ENCODE measurements at regions not wholly inside any gene's neighbourhood (a gene's known extent, or its start where the extent isn't known, plus 50 kb on each side); places are given as distances from the start of the nearest gene placed in this dataset.
"Not testable (repeated sequence)": the region's sequence is repeated elsewhere in the genome, so short reads cannot be mapped to it uniquely, and the experiment has no call there.

DNA sequence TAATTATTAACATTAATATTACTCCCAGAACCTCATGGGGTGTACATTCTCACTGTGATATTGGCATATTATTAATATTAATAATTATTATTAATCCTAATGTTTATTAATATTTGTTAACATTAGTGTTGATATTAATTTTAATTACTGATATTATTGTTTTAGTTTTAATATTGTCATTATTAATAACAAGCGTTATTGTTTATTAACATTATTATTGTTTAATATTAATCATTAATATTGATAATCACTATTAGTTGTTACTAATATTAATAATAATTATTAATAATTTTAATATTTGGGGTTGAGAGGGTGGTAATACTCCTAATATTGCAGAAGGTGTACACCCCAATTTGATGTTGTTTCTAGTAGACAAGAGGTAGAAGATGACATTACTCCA is 193.1 kb upstream of the XIRP2 start (continued):
- TF ChIP-seq, protein P1, sequence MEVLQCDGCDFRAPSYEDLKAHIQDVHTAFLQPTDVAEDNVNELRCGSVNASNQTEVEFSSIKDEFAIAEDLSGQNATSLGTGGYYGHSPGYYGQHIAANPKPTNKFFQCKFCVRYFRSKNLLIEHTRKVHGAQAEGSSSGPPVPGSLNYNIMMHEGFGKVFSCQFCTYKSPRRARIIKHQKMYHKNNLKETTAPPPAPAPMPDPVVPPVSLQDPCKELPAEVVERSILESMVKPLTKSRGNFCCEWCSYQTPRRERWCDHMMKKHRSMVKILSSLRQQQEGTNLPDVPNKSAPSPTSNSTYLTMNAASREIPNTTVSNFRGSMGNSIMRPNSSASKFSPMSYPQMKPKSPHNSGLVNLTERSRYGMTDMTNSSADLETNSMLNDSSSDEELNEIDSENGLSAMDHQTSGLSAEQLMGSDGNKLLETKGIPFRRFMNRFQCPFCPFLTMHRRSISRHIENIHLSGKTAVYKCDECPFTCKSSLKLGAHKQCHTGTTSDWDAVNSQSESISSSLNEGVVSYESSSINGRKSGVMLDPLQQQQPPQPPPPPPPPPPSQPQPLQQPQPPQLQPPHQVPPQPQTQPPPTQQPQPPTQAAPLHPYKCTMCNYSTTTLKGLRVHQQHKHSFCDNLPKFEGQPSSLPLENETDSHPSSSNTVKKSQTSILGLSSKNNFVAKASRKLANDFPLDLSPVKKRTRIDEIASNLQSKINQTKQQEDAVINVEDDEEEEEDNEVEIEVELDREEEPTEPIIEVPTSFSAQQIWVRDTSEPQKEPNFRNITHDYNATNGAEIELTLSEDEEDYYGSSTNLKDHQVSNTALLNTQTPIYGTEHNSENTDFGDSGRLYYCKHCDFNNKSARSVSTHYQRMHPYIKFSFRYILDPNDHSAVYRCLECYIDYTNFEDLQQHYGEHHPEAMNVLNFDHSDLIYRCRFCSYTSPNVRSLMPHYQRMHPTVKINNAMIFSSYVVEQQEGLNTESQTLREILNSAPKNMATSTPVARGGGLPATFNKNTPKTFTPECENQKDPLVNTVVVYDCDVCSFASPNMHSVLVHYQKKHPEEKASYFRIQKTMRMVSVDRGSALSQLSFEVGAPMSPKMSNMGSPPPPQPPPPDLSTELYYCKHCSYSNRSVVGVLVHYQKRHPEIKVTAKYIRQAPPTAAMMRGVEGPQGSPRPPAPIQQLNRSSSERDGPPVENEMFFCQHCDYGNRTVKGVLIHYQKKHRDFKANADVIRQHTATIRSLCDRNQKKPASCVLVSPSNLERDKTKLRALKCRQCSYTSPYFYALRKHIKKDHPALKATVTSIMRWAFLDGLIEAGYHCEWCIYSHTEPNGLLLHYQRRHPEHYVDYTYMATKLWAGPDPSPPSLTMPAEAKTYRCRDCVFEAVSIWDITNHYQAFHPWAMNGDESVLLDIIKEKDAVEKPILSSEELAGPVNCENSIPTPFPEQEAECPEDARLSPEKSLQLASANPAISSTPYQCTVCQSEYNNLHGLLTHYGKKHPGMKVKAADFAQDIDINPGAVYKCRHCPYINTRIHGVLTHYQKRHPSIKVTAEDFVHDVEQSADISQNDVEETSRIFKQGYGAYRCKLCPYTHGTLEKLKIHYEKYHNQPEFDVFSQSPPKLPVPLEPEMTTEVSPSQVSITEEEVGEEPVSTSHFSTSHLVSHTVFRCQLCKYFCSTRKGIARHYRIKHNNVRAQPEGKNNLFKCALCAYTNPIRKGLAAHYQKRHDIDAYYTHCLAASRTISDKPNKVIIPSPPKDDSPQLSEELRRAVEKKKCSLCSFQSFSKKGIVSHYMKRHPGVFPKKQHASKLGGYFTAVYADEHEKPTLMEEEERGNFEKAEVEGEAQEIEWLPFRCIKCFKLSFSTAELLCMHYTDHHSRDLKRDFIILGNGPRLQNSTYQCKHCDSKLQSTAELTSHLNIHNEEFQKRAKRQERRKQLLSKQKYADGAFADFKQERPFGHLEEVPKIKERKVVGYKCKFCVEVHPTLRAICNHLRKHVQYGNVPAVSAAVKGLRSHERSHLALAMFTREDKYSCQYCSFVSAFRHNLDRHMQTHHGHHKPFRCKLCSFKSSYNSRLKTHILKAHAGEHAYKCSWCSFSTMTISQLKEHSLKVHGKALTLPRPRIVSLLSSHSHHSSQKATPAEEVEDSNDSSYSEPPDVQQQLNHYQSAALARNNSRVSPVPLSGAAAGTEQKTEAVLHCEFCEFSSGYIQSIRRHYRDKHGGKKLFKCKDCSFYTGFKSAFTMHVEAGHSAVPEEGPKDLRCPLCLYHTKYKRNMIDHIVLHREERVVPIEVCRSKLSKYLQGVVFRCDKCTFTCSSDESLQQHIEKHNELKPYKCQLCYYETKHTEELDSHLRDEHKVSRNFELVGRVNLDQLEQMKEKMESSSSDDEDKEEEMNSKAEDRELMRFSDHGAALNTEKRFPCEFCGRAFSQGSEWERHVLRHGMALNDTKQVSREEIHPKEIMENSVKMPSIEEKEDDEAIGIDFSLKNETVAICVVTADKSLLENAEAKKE (CRISPR knock-in tag; IDR thresholded peaks at IDR 0.05): no peak
- no peak for TF ChIP-seq NANOG (IDR thresholded peaks at IDR 0.05; ENCODE audit: borderline replicate concordance)
- TF ChIP-seq CREB1 (CRISPR knock-in tag; IDR thresholded peaks at IDR 0.05; ENCODE audit: low read depth): no peak
- TF ChIP-seq ZNF331 (CRISPR knock-in tag; IDR thresholded peaks at IDR 0.05; ENCODE audit: low read depth): no peak
- no peak for TF ChIP-seq JUNB (IDR thresholded peaks at IDR 0.05; ENCODE audit: unreplicated experiment)
- TF ChIP-seq, protein P2, sequence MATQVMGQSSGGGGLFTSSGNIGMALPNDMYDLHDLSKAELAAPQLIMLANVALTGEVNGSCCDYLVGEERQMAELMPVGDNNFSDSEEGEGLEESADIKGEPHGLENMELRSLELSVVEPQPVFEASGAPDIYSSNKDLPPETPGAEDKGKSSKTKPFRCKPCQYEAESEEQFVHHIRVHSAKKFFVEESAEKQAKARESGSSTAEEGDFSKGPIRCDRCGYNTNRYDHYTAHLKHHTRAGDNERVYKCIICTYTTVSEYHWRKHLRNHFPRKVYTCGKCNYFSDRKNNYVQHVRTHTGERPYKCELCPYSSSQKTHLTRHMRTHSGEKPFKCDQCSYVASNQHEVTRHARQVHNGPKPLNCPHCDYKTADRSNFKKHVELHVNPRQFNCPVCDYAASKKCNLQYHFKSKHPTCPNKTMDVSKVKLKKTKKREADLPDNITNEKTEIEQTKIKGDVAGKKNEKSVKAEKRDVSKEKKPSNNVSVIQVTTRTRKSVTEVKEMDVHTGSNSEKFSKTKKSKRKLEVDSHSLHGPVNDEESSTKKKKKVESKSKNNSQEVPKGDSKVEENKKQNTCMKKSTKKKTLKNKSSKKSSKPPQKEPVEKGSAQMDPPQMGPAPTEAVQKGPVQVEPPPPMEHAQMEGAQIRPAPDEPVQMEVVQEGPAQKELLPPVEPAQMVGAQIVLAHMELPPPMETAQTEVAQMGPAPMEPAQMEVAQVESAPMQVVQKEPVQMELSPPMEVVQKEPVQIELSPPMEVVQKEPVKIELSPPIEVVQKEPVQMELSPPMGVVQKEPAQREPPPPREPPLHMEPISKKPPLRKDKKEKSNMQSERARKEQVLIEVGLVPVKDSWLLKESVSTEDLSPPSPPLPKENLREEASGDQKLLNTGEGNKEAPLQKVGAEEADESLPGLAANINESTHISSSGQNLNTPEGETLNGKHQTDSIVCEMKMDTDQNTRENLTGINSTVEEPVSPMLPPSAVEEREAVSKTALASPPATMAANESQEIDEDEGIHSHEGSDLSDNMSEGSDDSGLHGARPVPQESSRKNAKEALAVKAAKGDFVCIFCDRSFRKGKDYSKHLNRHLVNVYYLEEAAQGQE (IDR thresholded peaks at IDR 0.05; ENCODE audit: unreplicated experiment): no peak
- no peak for TF ChIP-seq POLR2AphosphoS5 (IDR thresholded peaks at IDR 0.05; ENCODE audit: low read depth)
- no peak for TF ChIP-seq EZH2phosphoT487 (IDR thresholded peaks at IDR 0.05; ENCODE audit: unreplicated experiment)
- TF ChIP-seq ZNF114 (CRISPR knock-in tag; IDR thresholded peaks at IDR 0.05): no peak
- TF ChIP-seq STAT1 (IDR thresholded peaks at IDR 0.05; ENCODE audit: unreplicated experiment): no peak
- TF ChIP-seq, protein P3, sequence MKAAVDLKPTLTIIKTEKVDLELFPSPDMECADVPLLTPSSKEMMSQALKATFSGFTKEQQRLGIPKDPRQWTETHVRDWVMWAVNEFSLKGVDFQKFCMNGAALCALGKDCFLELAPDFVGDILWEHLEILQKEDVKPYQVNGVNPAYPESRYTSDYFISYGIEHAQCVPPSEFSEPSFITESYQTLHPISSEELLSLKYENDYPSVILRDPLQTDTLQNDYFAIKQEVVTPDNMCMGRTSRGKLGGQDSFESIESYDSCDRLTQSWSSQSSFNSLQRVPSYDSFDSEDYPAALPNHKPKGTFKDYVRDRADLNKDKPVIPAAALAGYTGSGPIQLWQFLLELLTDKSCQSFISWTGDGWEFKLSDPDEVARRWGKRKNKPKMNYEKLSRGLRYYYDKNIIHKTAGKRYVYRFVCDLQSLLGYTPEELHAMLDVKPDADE (IDR thresholded peaks at IDR 0.05): no peak

DNA sequence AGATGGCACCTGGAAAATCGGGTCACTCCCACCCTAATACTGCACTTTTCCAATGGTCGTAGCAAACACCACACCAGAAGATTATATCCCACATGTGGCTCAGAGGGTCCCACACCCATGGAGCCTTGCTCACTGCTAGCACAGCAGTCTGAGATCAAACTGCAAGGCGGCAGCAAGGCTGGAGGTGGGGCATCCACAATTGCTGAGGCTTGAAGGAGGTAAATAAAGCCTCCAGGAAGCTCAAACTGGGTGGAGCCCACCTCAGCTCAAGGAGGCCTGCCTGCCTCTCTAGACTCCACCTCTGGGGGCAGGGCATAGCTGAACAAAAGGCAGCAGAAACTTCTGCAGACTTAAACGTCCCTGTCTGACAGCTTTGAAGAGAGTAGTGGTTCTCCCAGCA is 192.0 kb upstream of the SCN7A start:
- not testable (repeated sequence) for H3K79me2 ChIP-seq (replicated peaks; ENCODE audit: insufficient read depth); H3K27me3 Mint-ChIP-seq (ENCODE audit: insufficient read depth, low read depth, poor library complexity); H3K4me3 ChIP-seq; DNase-seq (ENCODE audit: low spot score); H3F3A ChIP-seq (replicated peaks; ENCODE audit: low read depth); H3K9me2 ChIP-seq (ENCODE audit: insufficient read depth); H3K27ac ChIP-seq (ENCODE audit: low read depth); H3K27me3 ChIP-seq (ENCODE audit: insufficient read depth); H3K36me3 ChIP-seq (ENCODE audit: insufficient read depth); H3K4me1 Mint-ChIP-seq; H3K4me1 ChIP-seq (ENCODE audit: insufficient read depth); ATAC-seq; H3K4me2 ChIP-seq; H3K4me3 Mint-ChIP-seq; H3K9me3 Mint-ChIP-seq; H3K27ac Mint-ChIP-seq; H4K20me1 ChIP-seq (replicated peaks; ENCODE audit: insufficient read depth); H3K36me3 Mint-ChIP-seq (ENCODE audit: low read depth); H2AFZ ChIP-seq

Data from GM23338 (cell line).